CD4-positive, alpha-beta T cell treated with Interferon gamma for 1 hour (primary cell): ENCODE measurements at regions not wholly inside any gene's neighbourhood (a gene's known extent, or its start where the extent isn't known, plus 50 kb on each side); places are given as distances from the start of the nearest gene placed in this dataset.

Experiments
- DNase-seq: peaks from one replicate; pipeline ENCODE4 v3.0.0-alpha.2; 2020

GRCh38 chr20:22862671-22863230 lies 172.4 kb upstream of the SSTR4 start:
- DNase-seq = no peak

- no peak for DNase-seq
Measured at GRCh38 chr20:22863826-22864225, 171.3 kb upstream of the SSTR4 start.

GRCh38 chr20:22866812-22867341 lies 168.2 kb upstream of the SSTR4 start:
- no peak for DNase-seq

GRCh38 chr20:22878166-22878565 lies 156.9 kb upstream of the SSTR4 start:
- no peak for DNase-seq

GRCh38 chr20:22880277-22880676 lies 154.8 kb upstream of the SSTR4 start:
- DNase-seq = no peak

GRCh38 chr20:22887796-22888195 lies 147.3 kb upstream of the SSTR4 start:
- DNase-seq = no peak

GRCh38 chr20:22890594-22891300 lies 144.4 kb upstream of the SSTR4 start:
- no peak for DNase-seq

GRCh38 chr20:22901164-22901563 lies 133.9 kb upstream of the SSTR4 start:
- no peak for DNase-seq

- no peak for DNase-seq
Measured at GRCh38 chr20:22901921-22902320, 133.2 kb upstream of the SSTR4 start.

GRCh38 chr20:22904386-22904785 lies 130.7 kb upstream of the SSTR4 start:
- DNase-seq = no peak

GRCh38 chr20:22904905-22905304 lies 130.2 kb upstream of the SSTR4 start:
- DNase-seq = no peak

GRCh38 chr20:22905658-22906057 lies 129.5 kb upstream of the SSTR4 start:
- DNase-seq = no peak

- no peak for DNase-seq
Measured at GRCh38 chr20:22908437-22908836, 126.7 kb upstream of the SSTR4 start.

- DNase-seq = no peak
Measured at GRCh38 chr20:22908944-22909343, 126.2 kb upstream of the SSTR4 start.

- no peak for DNase-seq
Measured at GRCh38 chr20:22909436-22909835, 125.7 kb upstream of the SSTR4 start.

- no peak for DNase-seq
Measured at GRCh38 chr20:22910287-22910852, 124.7 kb upstream of the SSTR4 start.

- no peak for DNase-seq
Measured at GRCh38 chr20:22914291-22914690, 120.8 kb upstream of the SSTR4 start.

- DNase-seq = no peak
Measured at GRCh38 chr20:22915512-22915911, 119.6 kb upstream of the SSTR4 start.

- DNase-seq = no peak
Measured at GRCh38 chr20:22916021-22916842, 118.9 kb upstream of the SSTR4 start.

GRCh38 chr20:22918286-22918983 lies 116.7 kb upstream of the SSTR4 start:
- DNase-seq = no peak

GRCh38 chr20:22920898-22921297 lies 114.2 kb upstream of the SSTR4 start:
- no peak for DNase-seq

GRCh38 chr20:22921595-22922421 lies 113.3 kb upstream of the SSTR4 start:
- no peak for DNase-seq
